Neuronal stem cell (in vitro differentiated cells): ENCODE measurements at regions not wholly inside any gene's neighbourhood (a gene's known extent, or its start where the extent isn't known, plus 50 kb on each side); places are given as distances from the start of the nearest gene placed in this dataset.

Experiments
- DNase-seq: peaks from one replicate; pipeline ENCODE4 v3.0.0-alpha.2; 2013; ENCODE audit warnings: low spot score
- H2AFZ ChIP-seq: one replicate; pipeline ENCODE4 v1.6.1; 2013; ENCODE audit warnings: mild to moderate bottlenecking, low read length, inconsistent platforms
- H2AK5ac ChIP-seq: 2 replicates; pipeline ENCODE4 v1.6.1; 2013; ENCODE audit warnings: low read depth, mild to moderate bottlenecking, inconsistent platforms, low read length, moderate library complexity, mixed read lengths
- H2BK120ac ChIP-seq: 2 replicates; pipeline ENCODE4 v1.6.1; 2013; ENCODE audit warnings: low read depth, mild to moderate bottlenecking, inconsistent platforms, low read length, moderate library complexity, mixed read lengths
- H2BK12ac ChIP-seq: one replicate; pipeline ENCODE4 v1.6.1; 2013; ENCODE audit warnings: low read length, inconsistent platforms
- H2BK15ac ChIP-seq: 2 replicates; pipeline ENCODE4 v1.6.1; 2013; ENCODE audit warnings: mild to moderate bottlenecking, low read length, inconsistent platforms, mixed read lengths
- H2BK5ac ChIP-seq: one replicate; pipeline ENCODE4 v1.6.1; 2013; ENCODE audit warnings: inconsistent platforms, mild to moderate bottlenecking, low read length, moderate library complexity
- H3K14ac ChIP-seq: one replicate; pipeline ENCODE4 v1.6.1; 2013; ENCODE audit warnings: low read length, inconsistent platforms
- H3K18ac ChIP-seq: 2 replicates; pipeline ENCODE4 v1.6.1; 2013; ENCODE audit warnings: low read length, inconsistent platforms
- H3K23ac ChIP-seq: 2 replicates; pipeline ENCODE4 v1.6.1; 2013; ENCODE audit warnings: low read depth, mild to moderate bottlenecking, mixed read lengths, low read length, inconsistent platforms; ENCODE audit not compliant: poor library complexity
- H3K27ac ChIP-seq: replicated peaks from 3 replicates; pipeline ENCODE4 v1.5.1; 2013; ENCODE audit warnings: low read length, inconsistent platforms
- H3K27me3 ChIP-seq, 3 experiments: 2 replicates each; pipeline ENCODE4 v1.6.1; 2013; ENCODE audit warnings: low read length in 3 of 3, mild to moderate bottlenecking in 2 of 3, inconsistent platforms in 1 of 3, low read depth in 1 of 3, mixed read lengths in 1 of 3, moderate library complexity in 1 of 3; ENCODE audit not compliant: control insufficient read depth in 3 of 3, insufficient read depth in 3 of 3
- H3K36me3 ChIP-seq, 2 donors: replicated peaks in 1 of 2; 2 replicates each; pipeline ENCODE4 v1.6.1; 2013; ENCODE audit warnings: low read length in 2 of 2; ENCODE audit not compliant: control insufficient read depth in 2 of 2, insufficient read depth in 2 of 2
- H3K4ac ChIP-seq: 2 replicates; pipeline ENCODE4 v1.6.1; 2013; ENCODE audit warnings: inconsistent platforms, mild to moderate bottlenecking, low read length, moderate library complexity
- H3K4me1 ChIP-seq, 2 donors: 1 replicate in 1 of 2; 2 replicates in 1 of 2; pipeline ENCODE4 v1.6.1; 2013; ENCODE audit warnings: low read length in 2 of 2, low read depth in 1 of 2; ENCODE audit not compliant: control insufficient read depth in 2 of 2, insufficient read depth in 1 of 2
- H3K4me2 ChIP-seq: one replicate; pipeline ENCODE4 v1.6.1; 2013; ENCODE audit warnings: mild to moderate bottlenecking, low read length, inconsistent platforms; ENCODE audit not compliant: insufficient read depth, poor library complexity, severe bottlenecking
- H3K4me3 ChIP-seq, 2 donors: 2 replicates each; pipeline ENCODE4 v1.5.1; 2013; ENCODE audit warnings: low read length in 2 of 2, mild to moderate bottlenecking in 2 of 2, inconsistent platforms in 1 of 2, moderate library complexity in 1 of 2
- H3K79me1 ChIP-seq: one replicate; pipeline ENCODE4 v1.6.1; 2013; ENCODE audit warnings: low read depth, mild to moderate bottlenecking, inconsistent platforms, low read length, moderate library complexity
- H3K9ac ChIP-seq: one replicate; pipeline ENCODE4 v1.6.1; 2013; ENCODE audit warnings: mild to moderate bottlenecking, low read depth, low read length, inconsistent platforms; ENCODE audit not compliant: poor library complexity
- H3K9me3 ChIP-seq, 2 donors: replicated peaks in 1 of 2; 2 replicates each; pipeline versions ENCODE3 to v1.6.1; 2013; ENCODE audit warnings: low read length in 2 of 2, mild to moderate bottlenecking in 2 of 2, inconsistent platforms in 1 of 2, low read depth in 1 of 2, mixed read lengths in 1 of 2, moderate library complexity in 1 of 2; ENCODE audit not compliant: control insufficient read depth in 2 of 2, insufficient read depth in 1 of 2
- H4K8ac ChIP-seq: one replicate; pipeline ENCODE4 v1.6.1; 2013; ENCODE audit warnings: low read depth, mild to moderate bottlenecking, inconsistent platforms, low read length, moderate library complexity
- H4K91ac ChIP-seq: one replicate; pipeline ENCODE4 v1.6.1; 2013; ENCODE audit warnings: low read length, low read depth, mild to moderate bottlenecking, inconsistent platforms; ENCODE audit not compliant: poor library complexity
- WGBS, 2 donors: extraction: QIAGEN DNeasy Blood & Tissue Kit; methylation state at CpG; one replicate each; pipeline ENCODE4 v1.1.7; 2013; ENCODE audit warnings: missing lambda C conversion rate in 2 of 2, mixed read lengths in 1 of 2; ENCODE audit not compliant: insufficient read length in 2 of 2, insufficient replicate concordance in 1 of 2; ENCODE audit errors: extremely low coverage in 2 of 2; 5-methylcytosine and 5-hydroxymethylcytosine counted together

DNA sequence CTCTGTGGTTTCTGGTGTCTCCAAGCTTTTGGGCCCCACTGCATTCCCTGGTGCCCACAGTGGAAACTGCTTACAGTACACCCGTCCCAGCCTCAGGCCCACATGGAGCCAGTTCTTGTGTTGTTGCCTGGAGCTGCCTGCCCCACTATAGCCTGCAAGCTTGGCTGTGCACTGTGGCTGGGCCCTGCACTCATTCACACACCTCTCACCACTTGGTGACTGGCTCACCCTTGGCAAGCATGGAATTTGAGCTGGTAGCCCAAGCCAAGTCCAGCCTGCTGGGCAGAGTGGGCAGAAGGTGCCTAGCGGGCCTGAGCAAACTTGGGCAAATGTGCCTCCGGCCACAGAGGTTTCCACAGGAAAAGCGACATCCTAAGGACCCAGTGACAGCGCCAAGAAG is 472.3 kb downstream of the MMUT start:
- Histone ChIP-seq H3K9ac (no peak overlapping the region), H3K27ac (no peak overlapping the region), H3K18ac (peak overlapping the region; percentile 64), H3K4me2 (no peak overlapping the region), H2BK12ac (peak overlapping the region; percentile 22), H3K79me1 (peaks cover 1% of the 10 kb centered on the region), H2BK15ac (peak overlapping the region; percentile 37), H3K4ac (no peak overlapping the region), H3K4me1 (no peaks in the 10 kb centered on the region), H2BK5ac (no peak overlapping the region), H2AK5ac (no peak overlapping the region), H3K9me3 (peaks cover 0 to 2% of the 10 kb centered on the region in 2 donors), H3K14ac (peak overlapping the region; percentile 98), H2AFZ (no peak overlapping the region), H3K23ac (peak overlapping the region; percentile 85), H3K36me3 (no peaks in the 10 kb centered on the region), H3K27me3 (no peaks in the 10 kb centered on the region), H4K8ac (peak overlapping the region; percentile 17), H2BK120ac (no peak overlapping the region), H3K4me3 (no peak overlapping the region), H4K91ac (no peak overlapping the region)
- WGBS, 2 donors: no CpG with 5 or more reads among the region's 5 CpGs
- no peak for DNase-seq

DNA sequence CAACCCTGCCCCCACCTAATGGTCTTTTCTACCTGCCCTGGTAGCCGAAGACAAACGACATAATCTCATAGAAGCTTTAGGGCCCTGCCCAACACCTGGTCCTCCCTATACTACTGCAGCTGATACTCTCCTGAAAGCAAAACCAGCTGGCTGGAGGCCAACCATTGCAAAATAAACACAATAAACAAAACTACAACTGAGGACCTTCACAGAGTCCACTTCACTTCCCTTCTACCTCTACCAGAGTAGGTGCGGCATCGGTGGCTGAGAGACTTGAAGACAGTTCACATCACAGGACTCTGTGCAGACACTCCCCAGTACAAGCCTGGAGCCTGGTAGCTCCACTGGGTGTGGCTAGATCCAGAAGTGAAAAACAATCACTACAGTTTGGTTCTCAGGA is 476.2 kb downstream of the MMUT start:
- H3K27me3 ChIP-seq: no peaks in the 10 kb centered on the region
- no peak overlapping the region for H2BK120ac ChIP-seq
- WGBS, 2 donors: no CpG with 5 or more reads among the region's 4 CpGs

DNA sequence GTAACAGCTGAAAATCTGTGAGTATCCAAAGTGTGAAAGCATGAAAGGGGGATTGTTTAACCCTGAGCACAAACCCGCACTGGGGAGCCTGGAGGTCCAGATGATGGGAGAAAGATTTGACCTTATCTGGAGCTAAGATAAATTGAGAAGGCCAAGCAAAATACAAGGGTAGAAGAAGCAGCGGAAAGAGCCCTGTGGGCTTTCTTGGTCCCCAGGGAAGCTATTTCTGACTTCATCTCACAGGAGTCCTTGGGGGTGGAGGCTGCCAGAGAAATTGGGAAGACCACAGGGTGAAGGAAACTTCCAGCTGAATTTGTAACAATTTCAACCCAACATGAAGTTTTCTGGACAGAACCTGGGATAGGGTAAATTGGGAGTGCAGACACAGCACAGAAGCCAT is 476.9 kb downstream of the MMUT start:
- DNase-seq: no peak
- no CpG with 5 or more reads among the region's 2 CpGs for WGBS, 2 donors

More for the DNA sequence above, 476.2 kb downstream of the MMUT start:
- no peak overlapping the region for H2AK5ac ChIP-seq
- H2BK15ac ChIP-seq: no peak overlapping the region
- no peak overlapping the region for H3K14ac ChIP-seq
- no peak overlapping the region for H3K18ac ChIP-seq
- H3K4me1 ChIP-seq: no peaks in the 10 kb centered on the region
- H3K9ac ChIP-seq: no peak overlapping the region
- H4K91ac ChIP-seq: no peak overlapping the region
- H3K23ac ChIP-seq: no peak overlapping the region
- no peak overlapping the region for H2AFZ ChIP-seq
- no peak overlapping the region for H3K4me2 ChIP-seq
- no peak for DNase-seq
- no peak overlapping the region for H2BK12ac ChIP-seq
- no peak overlapping the region for H4K8ac ChIP-seq
- H3K27ac ChIP-seq: no peak overlapping the region
- H3K4me3 ChIP-seq: no peak overlapping the region
- no peaks in the 10 kb centered on the region for H3K36me3 ChIP-seq
- H2BK5ac ChIP-seq: no peak overlapping the region
- H3K4ac ChIP-seq: no peak overlapping the region
- peaks cover 3% of the 10 kb centered on the region for H3K79me1 ChIP-seq
- peaks cover 0 to 2% of the 10 kb centered on the region in 2 donors for H3K9me3 ChIP-seq

DNA sequence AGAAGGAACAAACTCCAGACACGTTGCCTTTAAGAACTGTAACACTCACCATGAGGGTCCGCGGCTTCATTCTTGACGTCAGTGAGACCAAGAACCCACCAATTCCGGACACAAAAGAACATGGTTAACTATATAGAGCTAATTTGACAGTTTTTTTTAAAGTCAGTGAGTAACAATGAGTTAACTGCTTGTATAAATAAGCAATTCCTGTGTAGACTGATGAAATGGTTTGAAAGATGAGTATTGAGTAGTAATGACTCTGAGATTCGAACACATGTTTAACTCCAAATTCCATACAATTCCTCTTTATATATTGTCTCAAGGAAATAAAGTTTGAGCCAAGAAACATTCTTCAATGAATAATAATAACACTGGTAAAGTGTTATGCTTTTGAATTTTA is 478.0 kb downstream of the MMUT start:
- Histone ChIP-seq H2BK12ac (no peak overlapping the region), H3K4ac (no peak overlapping the region), H2AK5ac (no peak overlapping the region), H3K4me2 (no peak overlapping the region), H3K36me3 (no peaks in the 10 kb centered on the region), H3K23ac (no peak overlapping the region), H3K9ac (no peak overlapping the region), H3K18ac (no peak overlapping the region), H3K4me3 (no peak overlapping the region), H2AFZ (no peak overlapping the region), H3K14ac (no peak overlapping the region), H4K8ac (no peak overlapping the region), H4K91ac (no peak overlapping the region), H3K79me1 (peaks cover 3% of the 10 kb centered on the region), H2BK120ac (no peak overlapping the region), H3K27me3 (no peaks in the 10 kb centered on the region), H2BK15ac (no peak overlapping the region), H3K27ac (no peak overlapping the region), H3K9me3 (no peaks in the 10 kb centered on the region), H3K4me1 (no peaks in the 10 kb centered on the region), H2BK5ac (no peak overlapping the region)
- DNase-seq: no peak
- no CpG with 5 or more reads among the region's 6 CpGs for WGBS, 2 donors

More for the DNA sequence above, 476.9 kb downstream of the MMUT start:
- Histone ChIP-seq H3K4me1 (no peaks in the 10 kb centered on the region), H3K4me3 (no peak overlapping the region), H2BK5ac (no peak overlapping the region), H3K27ac (no peak overlapping the region), H3K23ac (no peak overlapping the region), H4K91ac (no peak overlapping the region), H3K36me3 (no peaks in the 10 kb centered on the region), H2AK5ac (no peak overlapping the region), H2AFZ (no peak overlapping the region), H2BK12ac (no peak overlapping the region), H3K9me3 (peaks cover 0 to 2% of the 10 kb centered on the region in 2 donors), H2BK120ac (no peak overlapping the region), H3K79me1 (peaks cover 3% of the 10 kb centered on the region), H3K18ac (no peak overlapping the region), H3K14ac (no peak overlapping the region), H3K4ac (no peak overlapping the region), H4K8ac (no peak overlapping the region), H3K9ac (no peak overlapping the region), H3K27me3 (no peaks in the 10 kb centered on the region), H3K4me2 (no peak overlapping the region), H2BK15ac (no peak overlapping the region)
